ENCODE measurements at regions not wholly inside any gene's neighbourhood (a gene's known extent, or its start where the extent isn't known, plus 50 kb on each side); places are given as distances from the start of the nearest gene placed in this dataset.

DNA sequence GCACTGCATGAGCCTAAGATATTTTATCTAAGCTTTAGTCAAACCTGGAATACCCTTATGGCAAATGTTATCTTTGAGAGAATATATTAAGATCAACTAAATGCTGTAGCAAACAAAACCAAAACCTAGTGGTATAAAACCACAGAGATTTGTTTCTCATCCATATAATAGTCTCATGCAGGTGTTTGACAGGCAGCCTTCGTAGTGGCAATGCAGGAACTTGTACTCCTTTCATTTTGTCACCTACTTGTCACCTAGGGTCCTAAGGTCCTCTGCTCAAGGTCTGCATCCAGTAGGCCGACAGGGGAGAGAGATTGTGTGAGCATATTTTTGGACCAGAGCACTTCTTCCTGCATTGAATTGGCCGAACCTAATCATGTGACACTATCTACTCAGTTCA lies 352.6 kb downstream of the GPR37 start:
- no peak overlapping the region for H3K4me3 Mint-ChIP-seq
- H3K36me3 Mint-ChIP-seq, result no peaks in the 10 kb centered on the region
- H3K27me3 Mint-ChIP-seq, result no peaks in the 10 kb centered on the region
- ATAC-seq (ENCODE audit: low read depth in 2 of 2) (no peak), DNase-seq (no peak)
- peaks cover 0 to 2% (median 0%) of the 10 kb centered on the region in 7 donors for H3K9me3 Mint-ChIP-seq
- no peaks in the 10 kb centered on the region for H3K4me1 Mint-ChIP-seq
- no peak overlapping the region for H3K27ac Mint-ChIP-seq

DNA sequence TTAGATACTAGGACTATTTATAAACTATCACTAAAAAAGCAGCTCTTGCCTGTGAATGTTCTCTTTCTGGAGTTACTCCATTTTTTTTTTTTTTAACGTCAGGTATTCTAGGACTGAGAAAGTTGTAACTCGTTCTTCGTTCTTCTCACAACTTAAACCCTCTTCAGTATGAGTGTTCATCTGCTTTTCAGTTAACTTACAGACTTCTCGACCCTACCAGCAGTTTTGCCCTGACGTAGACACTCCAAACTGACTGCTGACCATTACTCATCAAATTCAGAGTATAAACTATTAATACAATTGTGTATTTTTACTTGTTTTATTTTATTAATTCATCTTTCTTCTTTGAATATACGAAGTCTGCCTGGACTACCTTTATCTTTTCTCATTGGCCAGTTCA lies 353.1 kb downstream of the GPR37 start:
- no peak for ATAC-seq (ENCODE audit: low read depth in 2 of 2)
- Mint-ChIP-seq H3K4me1 (no peaks in the 10 kb centered on the region), H3K9me3 (peaks cover 0 to 2% (median 0%) of the 10 kb centered on the region in 7 donors), H3K27ac (no peak overlapping the region), H3K36me3 (no peaks in the 10 kb centered on the region), H3K4me3 (no peak overlapping the region), H3K27me3 (no peaks in the 10 kb centered on the region)
- no peak for DNase-seq

DNA sequence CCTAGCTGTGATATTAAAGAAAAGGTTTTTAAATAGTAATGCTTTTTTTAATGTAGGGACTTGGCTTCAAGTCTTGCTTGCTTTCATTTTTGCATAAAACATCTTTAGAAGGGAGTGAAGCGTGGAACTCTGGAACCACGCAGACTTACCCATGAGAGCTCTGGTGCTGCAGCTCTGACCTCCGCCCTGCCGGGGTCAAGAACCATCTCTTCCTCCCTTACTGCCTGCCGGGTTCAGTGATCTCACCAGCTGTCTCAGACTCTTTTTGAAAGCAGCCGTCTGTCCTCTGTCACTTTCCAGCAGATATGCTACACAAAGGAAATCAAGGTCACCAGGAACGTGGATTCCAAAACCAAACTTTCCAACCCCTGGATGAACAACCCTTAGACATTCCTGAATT lies 353.8 kb downstream of the GPR37 start:
- Mint-ChIP-seq H3K27me3 (no peaks in the 10 kb centered on the region), H3K4me3 (no peak overlapping the region), H3K36me3 (no peaks in the 10 kb centered on the region), H3K27ac (no peak overlapping the region), H3K4me1 (no peaks in the 10 kb centered on the region), H3K9me3 (peaks cover 0 to 1% (median 0%) of the 10 kb centered on the region in 7 donors)
- no peak for ATAC-seq (ENCODE audit: low read depth in 2 of 2)
- no peak for DNase-seq

- Mint-ChIP-seq H3K4me3 (no peak overlapping the region), H3K4me1 (no peaks in the 10 kb centered on the region), H3K9me3 (peaks cover 0 to 11% (median 0%) of the 10 kb centered on the region in 7 donors), H3K27ac (no peak overlapping the region), H3K36me3 (no peaks in the 10 kb centered on the region), H3K27me3 (no peaks in the 10 kb centered on the region)
- ATAC-seq (ENCODE audit: low read depth in 2 of 2), result no peak
- no peak for DNase-seq
Measured at GRCh38 chr7:124403587-124403986, 362.0 kb downstream of the GPR37 start.

- H3K9me3 Mint-ChIP-seq, result peaks cover 0 to 11% (median 0%) of the 10 kb centered on the region in 7 donors
- DNase-seq (no peak), ATAC-seq (ENCODE audit: low read depth in 2 of 2) (no peak)
- H3K4me3 Mint-ChIP-seq, result no peak overlapping the region
- H3K27ac Mint-ChIP-seq, result no peak overlapping the region
- no peaks in the 10 kb centered on the region for H3K4me1 Mint-ChIP-seq
- H3K36me3 Mint-ChIP-seq, result no peaks in the 10 kb centered on the region
- H3K27me3 Mint-ChIP-seq, result no peaks in the 10 kb centered on the region
Measured at GRCh38 chr7:124403112-124403511, 362.5 kb downstream of the GPR37 start.

- no peaks in the 10 kb centered on the region for H3K4me1 Mint-ChIP-seq
Measured at GRCh38 chr7:124399941-124400340, 365.7 kb downstream of the GPR37 start.

DNA sequence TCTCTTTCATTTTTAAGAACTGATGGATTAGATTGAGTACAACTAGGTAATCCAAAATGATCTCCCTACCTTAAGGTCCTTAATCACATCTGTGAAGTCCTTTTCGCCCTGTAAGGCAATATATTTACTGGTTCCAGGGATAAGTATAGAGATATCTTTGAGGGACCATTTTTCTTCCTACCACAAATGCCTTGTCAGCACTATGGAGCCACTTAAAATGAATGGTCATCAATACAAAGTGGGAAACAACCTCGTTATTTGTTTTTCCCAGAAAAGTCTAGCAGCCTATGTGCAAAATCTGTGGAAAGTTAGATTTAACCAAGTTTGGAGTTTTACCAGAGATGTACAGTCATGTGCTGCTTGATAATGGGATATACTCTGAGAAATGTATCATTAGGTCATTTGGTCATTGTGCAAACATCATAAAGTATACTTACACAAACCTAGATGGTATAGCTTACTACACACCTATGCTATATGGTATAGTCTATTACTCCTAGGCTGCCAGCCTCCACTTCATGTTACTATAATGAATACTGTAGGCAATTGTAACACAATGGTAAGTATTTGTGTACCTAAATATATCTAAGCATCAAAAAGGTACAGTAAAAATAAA lies 366.2 kb upstream of the TMEM229A start:
- no peak for DNase-seq
- ATAC-seq (ENCODE audit: low read depth in 2 of 2), result no peak
- Mint-ChIP-seq H3K27me3 (no peaks in the 10 kb centered on the region), H3K4me1 (no peaks in the 10 kb centered on the region), H3K4me3 (no peak overlapping the region), H3K36me3 (no peaks in the 10 kb centered on the region), H3K9me3 (peaks cover 0 to 19% (median 7%) of the 10 kb centered on the region in 7 donors), H3K27ac (no peak overlapping the region)

More at GRCh38 chr7:124399941-124400340, 365.7 kb downstream of the GPR37 start:
- no peak for ATAC-seq (ENCODE audit: low read depth in 2 of 2)
- DNase-seq, result no peak
- Mint-ChIP-seq H3K27me3 (no peaks in the 10 kb centered on the region), H3K27ac (no peak overlapping the region), H3K9me3 (peaks cover 0 to 19% (median 7%) of the 10 kb centered on the region in 7 donors), H3K4me3 (no peak overlapping the region), H3K36me3 (no peaks in the 10 kb centered on the region)

GRCh38 chr7:124397134-124397533 lies 364.3 kb upstream of the TMEM229A start:
- no peaks in the 10 kb centered on the region for H3K27me3 Mint-ChIP-seq
- no peak for DNase-seq
- H3K4me3 Mint-ChIP-seq, result no peak overlapping the region
- H3K36me3 Mint-ChIP-seq, result no peaks in the 10 kb centered on the region
- H3K4me1 Mint-ChIP-seq, result no peaks in the 10 kb centered on the region
- no peak for ATAC-seq (ENCODE audit: low read depth in 2 of 2)
- no peak overlapping the region for H3K27ac Mint-ChIP-seq
- H3K9me3 Mint-ChIP-seq, result peaks cover 0 to 19% (median 7%) of the 10 kb centered on the region in 7 donors

DNA sequence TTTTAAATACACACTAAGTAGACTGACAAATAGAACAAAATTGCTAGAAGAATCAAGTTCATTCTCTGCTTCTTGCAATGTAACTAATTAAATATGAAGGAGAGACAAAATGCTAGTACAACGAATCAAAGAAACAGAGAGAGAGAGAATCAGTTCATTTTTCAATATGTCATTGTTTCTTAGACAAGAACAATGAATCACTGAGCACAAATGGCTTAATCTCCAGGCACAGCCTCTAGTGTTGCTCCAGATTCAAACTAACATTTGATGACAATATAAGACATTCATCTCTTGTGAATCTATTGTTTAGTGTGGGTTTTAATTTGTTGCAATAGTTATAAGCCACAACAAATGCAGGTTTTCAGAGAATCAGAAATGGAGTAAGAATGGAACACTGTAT lies 357.4 kb upstream of the TMEM229A start:
- DNase-seq (no peak), ATAC-seq (ENCODE audit: low read depth in 2 of 2) (no peak)
- Mint-ChIP-seq H3K36me3 (no peaks in the 10 kb centered on the region), H3K27me3 (no peaks in the 10 kb centered on the region), H3K27ac (no peak overlapping the region), H3K4me3 (no peak overlapping the region), H3K9me3 (peaks cover 0 to 2% (median 0%) of the 10 kb centered on the region in 7 donors), H3K4me1 (no peaks in the 10 kb centered on the region)

DNA sequence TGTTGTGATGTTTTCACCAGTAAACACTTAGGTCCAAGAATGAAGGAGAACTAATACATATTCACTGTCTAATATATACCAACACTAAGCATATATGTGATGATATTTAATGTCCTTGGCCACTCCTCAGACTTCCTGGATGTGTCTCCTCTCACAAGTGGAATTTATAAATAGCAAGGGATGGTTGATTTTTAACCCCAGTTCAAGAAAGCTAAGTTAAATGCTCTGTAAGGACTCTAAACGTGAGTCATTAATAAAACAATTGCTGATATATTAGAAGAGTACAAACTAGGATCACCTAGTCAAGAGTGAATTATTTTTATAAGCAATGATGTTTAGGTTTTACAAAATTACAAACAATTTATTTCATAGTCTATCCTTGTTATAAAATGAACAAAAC lies 355.9 kb upstream of the TMEM229A start:
- Mint-ChIP-seq H3K27me3 (no peaks in the 10 kb centered on the region), H3K36me3 (no peaks in the 10 kb centered on the region), H3K4me1 (no peaks in the 10 kb centered on the region), H3K27ac (no peak overlapping the region), H3K4me3 (no peak overlapping the region), H3K9me3 (peaks cover 0 to 2% (median 0%) of the 10 kb centered on the region in 7 donors)
- ATAC-seq (ENCODE audit: low read depth in 2 of 2), result no peak
- no peak for DNase-seq

DNA sequence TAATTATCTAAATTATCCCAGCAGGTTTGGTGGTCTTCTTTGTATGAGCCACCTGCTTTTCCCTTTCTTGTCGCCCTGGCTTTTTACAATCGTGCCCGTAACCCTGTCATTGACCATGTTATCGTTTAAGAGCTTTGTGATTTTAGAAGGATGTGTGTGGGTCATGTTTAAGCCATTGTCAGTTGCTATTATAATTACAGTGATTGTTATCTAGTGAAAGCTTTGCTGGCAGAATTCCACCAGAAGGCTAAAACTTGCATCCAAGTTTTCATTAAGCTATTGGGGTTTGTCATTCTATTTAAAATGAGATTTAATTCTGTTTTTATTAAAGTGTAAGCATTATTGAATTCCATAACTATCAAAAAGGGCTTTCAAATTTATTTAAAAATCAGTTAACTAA lies 354.2 kb upstream of the TMEM229A start:
- DNase-seq, result no peak

DNA sequence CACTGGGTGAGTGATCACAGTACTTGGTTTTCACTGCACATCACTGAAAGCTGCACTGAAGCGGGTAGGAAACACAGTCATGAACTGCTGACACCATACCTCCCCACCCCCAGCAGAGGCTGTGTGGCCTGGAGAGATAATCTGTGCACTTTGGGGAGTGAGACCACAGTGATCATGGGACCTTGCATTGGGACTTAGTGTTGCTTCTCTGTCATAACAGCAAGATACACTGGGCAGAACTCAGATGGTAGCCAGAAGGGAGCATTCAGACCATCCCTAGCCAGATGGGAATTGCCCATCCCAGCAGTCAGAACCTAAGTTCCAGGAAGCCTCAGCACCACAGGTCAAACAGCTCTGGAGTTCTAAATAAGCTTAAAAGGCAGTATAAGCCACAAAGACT lies 346.4 kb upstream of the TMEM229A start:
- H3K4me3 Mint-ChIP-seq, result no peak overlapping the region
- H3K9me3 Mint-ChIP-seq, result peaks cover 0 to 5% (median 0%) of the 10 kb centered on the region in 7 donors
- H3K27ac Mint-ChIP-seq, result no peak overlapping the region
- no peaks in the 10 kb centered on the region for H3K36me3 Mint-ChIP-seq
- H3K4me1 Mint-ChIP-seq, result no peaks in the 10 kb centered on the region
- DNase-seq, result no peak
- ATAC-seq (ENCODE audit: low read depth in 2 of 2), result no peak
- no peaks in the 10 kb centered on the region for H3K27me3 Mint-ChIP-seq

More for the DNA sequence above, 354.2 kb upstream of the TMEM229A start:
- Mint-ChIP-seq H3K27ac (no peak overlapping the region), H3K36me3 (no peaks in the 10 kb centered on the region), H3K9me3 (peaks cover 0 to 5% (median 0%) of the 10 kb centered on the region in 7 donors), H3K27me3 (no peaks in the 10 kb centered on the region), H3K4me1 (no peaks in the 10 kb centered on the region), H3K4me3 (no peak overlapping the region)
- no peak for ATAC-seq (ENCODE audit: low read depth in 2 of 2)

DNA sequence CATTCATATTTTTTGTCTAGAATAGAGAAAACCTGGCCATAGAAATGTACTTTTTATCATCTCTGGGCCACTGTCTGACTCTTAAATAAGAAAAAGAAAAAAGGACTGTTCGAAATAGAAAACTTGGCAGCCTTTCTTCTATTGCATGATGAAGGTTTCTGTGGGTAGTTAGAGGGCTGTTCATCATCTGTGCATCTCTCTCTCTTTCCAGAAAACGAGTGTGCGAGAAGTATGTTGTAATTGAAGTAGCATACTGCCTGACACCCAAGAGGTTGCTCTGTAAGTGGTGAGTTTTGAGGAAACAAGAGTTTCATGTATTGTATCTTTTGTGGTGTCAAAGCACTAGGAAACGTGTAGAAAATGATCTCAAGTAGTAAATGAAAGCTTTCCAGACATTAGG lies 343.2 kb upstream of the TMEM229A start:
- Mint-ChIP-seq H3K27ac (no peak overlapping the region), H3K4me3 (no peak overlapping the region), H3K36me3 (no peaks in the 10 kb centered on the region), H3K27me3 (no peaks in the 10 kb centered on the region), H3K9me3 (peaks cover 0 to 5% (median 0%) of the 10 kb centered on the region in 7 donors), H3K4me1 (no peaks in the 10 kb centered on the region)
- no peak for DNase-seq
- no peak for ATAC-seq (ENCODE audit: low read depth in 2 of 2)

DNA sequence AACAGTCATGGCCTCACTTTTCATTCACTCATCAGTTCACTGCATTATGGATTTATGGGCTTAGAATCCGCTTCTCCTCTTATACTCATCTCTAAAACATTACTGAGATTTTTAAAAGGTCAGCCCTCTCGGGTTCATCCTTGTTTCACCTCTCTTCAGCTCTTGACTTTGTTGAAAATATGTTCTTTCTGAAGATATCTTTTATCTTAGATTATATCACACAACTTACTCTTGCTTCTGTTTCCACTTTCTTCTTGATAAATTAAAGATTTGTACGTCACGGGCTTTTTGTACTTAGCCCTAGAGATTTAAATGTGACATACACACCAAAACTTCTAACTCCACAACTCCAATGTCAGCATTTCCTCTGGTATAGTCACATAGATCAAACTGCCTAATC lies 342.5 kb upstream of the TMEM229A start:
- no peak overlapping the region for H3K27ac Mint-ChIP-seq
- peaks cover 0 to 5% (median 0%) of the 10 kb centered on the region in 7 donors for H3K9me3 Mint-ChIP-seq
- ATAC-seq (ENCODE audit: low read depth in 2 of 2), result no peak
- H3K4me1 Mint-ChIP-seq, result no peaks in the 10 kb centered on the region
- no peak overlapping the region for H3K4me3 Mint-ChIP-seq
- no peaks in the 10 kb centered on the region for H3K27me3 Mint-ChIP-seq
- no peak for DNase-seq
- no peaks in the 10 kb centered on the region for H3K36me3 Mint-ChIP-seq

DNA sequence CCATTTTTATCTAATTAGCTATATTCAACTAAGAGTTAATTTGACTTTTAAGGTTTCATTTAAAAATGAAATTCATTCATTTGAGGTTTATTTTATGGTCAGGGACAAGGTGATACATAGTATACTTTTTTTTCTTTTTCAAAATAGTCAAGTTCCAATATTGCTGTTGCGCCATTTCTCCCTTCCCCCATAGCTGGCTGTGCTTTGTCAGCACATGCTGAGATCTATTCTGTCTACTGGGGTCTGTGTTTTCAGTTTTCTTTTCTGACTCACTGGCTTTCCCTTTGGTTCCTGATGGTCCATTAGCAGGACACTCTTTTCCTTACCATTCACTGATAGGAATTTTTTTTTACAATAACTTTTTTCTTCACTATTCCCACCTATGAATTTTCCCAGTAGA lies 336.4 kb upstream of the TMEM229A start:
- Mint-ChIP-seq H3K36me3 (no peaks in the 10 kb centered on the region), H3K4me3 (no peak overlapping the region), H3K27ac (peak overlapping the region in 1 of 6 donors; percentile 36), H3K9me3 (peaks cover 2 to 7% (median 5%) of the 10 kb centered on the region in 7 donors), H3K27me3 (no peaks in the 10 kb centered on the region), H3K4me1 (no peaks in the 10 kb centered on the region)
- ATAC-seq (ENCODE audit: low read depth in 2 of 2) (no peak), DNase-seq (no peak)

All from naive B cell (primary cell).